DND-41 (cell line): ENCODE measurements at regions not wholly inside any gene's neighbourhood (a gene's known extent, or its start where the extent isn't known, plus 50 kb on each side); places are given as distances from the start of the nearest gene placed in this dataset.

Experiments
- ATAC-seq: fragments of 200-7000 bp; cut with Tn5 transposase; 3 replicates; pipeline ENCODE4 v1.9.1; 2021; ENCODE audit warnings: low read depth; ENCODE audit not compliant: insufficient read depth
- DNase-seq: peaks from one replicate; pipeline ENCODE4 v3.0.0-alpha.2; 2020
- H2AFZ ChIP-seq: 2 replicates; pipeline ENCODE4 v1.6.0; 2012; ENCODE audit warnings: low read depth, low read length
- H3K27ac ChIP-seq: 2 replicates; pipeline ENCODE4 v1.5.1; 2012; ENCODE audit warnings: low read length, inconsistent platforms
- H3K27me3 ChIP-seq: fragments of 200-600 bp; sonication (generic); 2 replicates; pipeline ENCODE4 v1.6.0; 2012; ENCODE audit warnings: low read length, mild to moderate bottlenecking, inconsistent platforms; ENCODE audit not compliant: insufficient read depth, poor library complexity
- H3K36me3 ChIP-seq: 2 replicates; pipeline ENCODE4 v1.5.1; 2012; ENCODE audit warnings: low read length, inconsistent platforms; ENCODE audit not compliant: insufficient read depth
- H3K4me1 ChIP-seq: 2 replicates; pipeline ENCODE4 v1.5.1; 2012; ENCODE audit warnings: mild to moderate bottlenecking, low read length; ENCODE audit not compliant: insufficient read depth
- H3K4me2 ChIP-seq: 2 replicates; pipeline ENCODE4 v1.6.0; 2012; ENCODE audit warnings: mild to moderate bottlenecking, moderate library complexity, low read length, inconsistent platforms; ENCODE audit not compliant: insufficient read depth
- H3K4me3 ChIP-seq, 2 experiments: fragments of 200-600 bp in 1 of 2; shearing (Covaris generic) in 1 of 2; 2 replicates each; pipeline ENCODE4 v1.5.1; 2012 to 2016; ENCODE audit warnings: inconsistent platforms in 2 of 2, low read length in 2 of 2, mild to moderate bottlenecking in 2 of 2, low read depth in 1 of 2, moderate library complexity in 1 of 2
- H3K79me2 ChIP-seq: 2 replicates; pipeline ENCODE4 v1.6.0; 2012; ENCODE audit warnings: low read length, inconsistent platforms; ENCODE audit not compliant: insufficient read depth
- H3K9ac ChIP-seq: 2 replicates; pipeline ENCODE4 v1.6.0; 2012; ENCODE audit warnings: low read depth, mild to moderate bottlenecking, inconsistent platforms, low read length, moderate library complexity
- H3K9me3 ChIP-seq: 2 replicates; pipeline ENCODE4 v1.5.1; 2012; ENCODE audit warnings: low read length, moderate library complexity, mild to moderate bottlenecking, inconsistent platforms; ENCODE audit not compliant: insufficient read depth, severe bottlenecking
- H4K20me1 ChIP-seq: 2 replicates; pipeline ENCODE4 v1.6.0; 2012; ENCODE audit warnings: low read length; ENCODE audit not compliant: insufficient read depth
- CTCF ChIP-seq: IDR thresholded peaks from 2 replicates; pipeline ENCODE4 v1.5.1; 2012; ENCODE audit warnings: borderline replicate concordance, low read length, moderate library complexity, mild to moderate bottlenecking; ENCODE audit not compliant: poor library complexity, severe bottlenecking; ENCODE audit errors: extremely low read depth
- EZH2 ChIP-seq: IDR thresholded peaks from 3 replicates; pipeline ENCODE4 v1.6.1; 2012; ENCODE audit warnings: borderline replicate concordance, low read depth, mild to moderate bottlenecking, moderate library complexity, low read length, inconsistent platforms; ENCODE audit not compliant: severe bottlenecking

- DNase-seq: no peak
- TF ChIP-seq CTCF (no peak), EZH2 (no peak)
- H3K9me3 ChIP-seq: no peaks in the 10 kb centered on the region
- no peak for ATAC-seq
- H2AFZ ChIP-seq: no peak overlapping the region
- H3K4me3 ChIP-seq: no peak overlapping the region
- H3K4me1 ChIP-seq: no peaks in the 10 kb centered on the region
- no peaks in the 10 kb centered on the region for H4K20me1 ChIP-seq
- no peak overlapping the region for H3K27ac ChIP-seq
- no peaks in the 10 kb centered on the region for H3K36me3 ChIP-seq
- no peak overlapping the region for H3K4me2 ChIP-seq
- H3K27me3 ChIP-seq: no peaks in the 10 kb centered on the region
- no peaks in the 10 kb centered on the region for H3K79me2 ChIP-seq
- H3K9ac ChIP-seq: no peak overlapping the region
Observed at GRCh38 chrX:67789536-67789935, 245.7 kb downstream of the AR start.
